GM12875 (cell line): ENCODE measurements at regions not wholly inside any gene's neighbourhood (a gene's known extent, or its start where the extent isn't known, plus 50 kb on each side); places are given as distances from the start of the nearest gene placed in this dataset.

Experiments used
- H3K4me3 ChIP-seq: one replicate; pipeline ENCODE4 v1.5.1; 2011; ENCODE audit warnings: low read depth, low read length, control low read depth
- CTCF ChIP-seq: IDR thresholded peaks from 2 replicates; pipeline ENCODE4 v1.5.1; 2011; ENCODE audit warnings: low read depth, mild to moderate bottlenecking, control low read depth, inconsistent platforms, low read length, moderate library complexity, borderline replicate concordance; ENCODE audit not compliant: insufficient read depth

- TF ChIP-seq CTCF = no peak
- H3K4me3 ChIP-seq = no peak overlapping the region
Measured at GRCh38 chr6:14723535-14724086, 522.3 kb upstream of the JARID2 start.

- TF ChIP-seq CTCF = no peak
- no peak overlapping the region for H3K4me3 ChIP-seq
Measured at GRCh38 chr6:14724549-14724948, 521.3 kb upstream of the JARID2 start.

- no peak overlapping the region for H3K4me3 ChIP-seq
- TF ChIP-seq CTCF = no peak
Measured at GRCh38 chr6:14726816-14727493, 518.9 kb upstream of the JARID2 start.

GRCh38 chr6:14727494-14728395 lies 518.1 kb upstream of the JARID2 start:
- no peak for TF ChIP-seq CTCF
- no peak overlapping the region for H3K4me3 ChIP-seq

GRCh38 chr6:14728396-14729024 lies 517.4 kb upstream of the JARID2 start:
- no peak for TF ChIP-seq CTCF
- no peak overlapping the region for H3K4me3 ChIP-seq

GRCh38 chr6:14729129-14729871 lies 516.6 kb upstream of the JARID2 start:
- TF ChIP-seq CTCF = no peak
- H3K4me3 ChIP-seq = no peak overlapping the region
